Gastroesophageal sphincter (tissue), 4 donors: ENCODE measurements at regions not wholly inside any gene's neighbourhood (a gene's known extent, or its start where the extent isn't known, plus 50 kb on each side); places are given as distances from the start of the nearest gene placed in this dataset.

Experiments
- ATAC-seq: fragments of 150-250 bp; one replicate; pipeline ENCODE4 v1.9.1; 2016; ENCODE audit warnings: mild to moderate bottlenecking, moderate library complexity
- H3K27ac ChIP-seq, 4 donors: fragments of 200-600 bp; sonication (generic) in 3 of 4; 1 replicate in 3 of 4; 2 replicates in 1 of 4; pipeline ENCODE4 v1.5.1; 2016 to 2019
- H3K27me3 ChIP-seq: fragments of 200-600 bp; sonication (generic); one replicate; pipeline ENCODE4 v1.5.1; 2019
- H3K36me3 ChIP-seq, 2 donors: fragments of 200-600 bp; sonication (generic); one replicate each; pipeline ENCODE4 v1.5.1; 2019; ENCODE audit warnings: control low read depth in 1 of 2
- H3K4me1 ChIP-seq, 3 donors: fragments of 200-600 bp; sonication (generic); 1 replicate in 2 of 3; 2 replicates in 1 of 3; pipeline ENCODE4 v1.5.1; 2016 to 2019; ENCODE audit warnings: control low read depth in 2 of 3
- H3K4me3 ChIP-seq, 2 donors: fragments of 200-600 bp; sonication (generic); one replicate each; pipeline ENCODE4 v1.5.1; 2019; ENCODE audit warnings: mild to moderate bottlenecking in 1 of 2, moderate library complexity in 1 of 2
- H3K9me3 ChIP-seq, 3 donors: fragments of 200-600 bp; sonication (generic); one replicate each; pipeline ENCODE4 v1.5.1; 2017 to 2019; ENCODE audit warnings: control low read depth in 2 of 3
- EP300 ChIP-seq: sonication (generic); formaldehyde crosslinking; IDR thresholded peaks from one replicate; pipeline ENCODE4 v1.6.1; 2017; ENCODE audit warnings: antibody characterized with exemption, mild to moderate bottlenecking
- POLR2A ChIP-seq, 2 donors: fragments of 450-650 bp; IDR thresholded peaks; one replicate each; pipeline ENCODE4 v1.6.1; 2017; ENCODE audit warnings: antibody characterized with exemption in 2 of 2, mild to moderate bottlenecking in 2 of 2, moderate library complexity in 1 of 2
- POLR2AphosphoS5 ChIP-seq: sonication (generic); formaldehyde crosslinking; IDR thresholded peaks from one replicate; pipeline ENCODE4 v1.6.1; 2017; ENCODE audit warnings: antibody characterized with exemption
- WGBS, 2 donors: methylation state at CpG; one replicate each; pipeline ENCODE4 v1.1.5; 2018; ENCODE audit warnings: low coverage in 1 of 2; 5-methylcytosine and 5-hydroxymethylcytosine counted together
- TF ChIP-seq, protein P1 (sequence below), 4 experiments: fragments of 200-600 bp in 2 of 4; fragments of 450-650 bp in 2 of 4; sonication (generic) in 1 of 4; IDR thresholded peaks; one replicate each; pipeline ENCODE4 v1.5.1; 2017 to 2019; ENCODE audit warnings: antibody characterized with exemption in 4 of 4, mild to moderate bottlenecking in 2 of 4, moderate library complexity in 2 of 4

- H3K9me3 ChIP-seq = no peaks in the 10 kb centered on the region
- H3K4me3 ChIP-seq = no peak overlapping the region
- TF ChIP-seq POLR2AphosphoS5 = no peak
- TF ChIP-seq POLR2A (IDR thresholded peaks at IDR 0.05) = no peak
- no peak for TF ChIP-seq EP300
- TF ChIP-seq, protein P1, sequence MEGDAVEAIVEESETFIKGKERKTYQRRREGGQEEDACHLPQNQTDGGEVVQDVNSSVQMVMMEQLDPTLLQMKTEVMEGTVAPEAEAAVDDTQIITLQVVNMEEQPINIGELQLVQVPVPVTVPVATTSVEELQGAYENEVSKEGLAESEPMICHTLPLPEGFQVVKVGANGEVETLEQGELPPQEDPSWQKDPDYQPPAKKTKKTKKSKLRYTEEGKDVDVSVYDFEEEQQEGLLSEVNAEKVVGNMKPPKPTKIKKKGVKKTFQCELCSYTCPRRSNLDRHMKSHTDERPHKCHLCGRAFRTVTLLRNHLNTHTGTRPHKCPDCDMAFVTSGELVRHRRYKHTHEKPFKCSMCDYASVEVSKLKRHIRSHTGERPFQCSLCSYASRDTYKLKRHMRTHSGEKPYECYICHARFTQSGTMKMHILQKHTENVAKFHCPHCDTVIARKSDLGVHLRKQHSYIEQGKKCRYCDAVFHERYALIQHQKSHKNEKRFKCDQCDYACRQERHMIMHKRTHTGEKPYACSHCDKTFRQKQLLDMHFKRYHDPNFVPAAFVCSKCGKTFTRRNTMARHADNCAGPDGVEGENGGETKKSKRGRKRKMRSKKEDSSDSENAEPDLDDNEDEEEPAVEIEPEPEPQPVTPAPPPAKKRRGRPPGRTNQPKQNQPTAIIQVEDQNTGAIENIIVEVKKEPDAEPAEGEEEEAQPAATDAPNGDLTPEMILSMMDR (IDR thresholded peaks at IDR 0.05) = no peak
- WGBS, 2 donors = 88 to 95% methylated on average over 4 of the region's 4 CpGs
- H3K36me3 ChIP-seq = no peaks in the 10 kb centered on the region
- H3K27ac ChIP-seq = no peak overlapping the region
- H3K27me3 ChIP-seq = no peaks in the 10 kb centered on the region
- no peak for ATAC-seq
- no peaks in the 10 kb centered on the region for H3K4me1 ChIP-seq
These were observed 271.2 kb upstream of the MDFIC2 start for GRCh38 chr3:70583682-70584081.

GRCh38 chr3:70582803-70583202, 270.4 kb upstream of the MDFIC2 start:
- Histone ChIP-seq H3K4me3 (no peak overlapping the region), H3K36me3 (no peaks in the 10 kb centered on the region), H3K4me1 (no peaks in the 10 kb centered on the region), H3K9me3 (no peaks in the 10 kb centered on the region), H3K27ac (no peak overlapping the region), H3K27me3 (no peaks in the 10 kb centered on the region)
- 88 to 100% methylated on average over 1 of the region's 1 CpG for WGBS, 2 donors
- ATAC-seq = no peak
- TF ChIP-seq EP300 = no peak
- TF ChIP-seq, protein P1 (IDR thresholded peaks at IDR 0.05) = no peak
- TF ChIP-seq POLR2AphosphoS5 = no peak
- no peak for TF ChIP-seq POLR2A (IDR thresholded peaks at IDR 0.05)

- ATAC-seq = no peak
- Histone ChIP-seq H3K27me3 (no peaks in the 10 kb centered on the region), H3K4me3 (no peak overlapping the region), H3K4me1 (no peaks in the 10 kb centered on the region), H3K9me3 (no peaks in the 10 kb centered on the region), H3K27ac (no peak overlapping the region), H3K36me3 (no peaks in the 10 kb centered on the region)
- 43 to 92% methylated on average over 1 to 3 of the region's 3 CpGs for WGBS, 2 donors
- TF ChIP-seq, protein P1 (IDR thresholded peaks at IDR 0.05) = no peak
- TF ChIP-seq POLR2A (IDR thresholded peaks at IDR 0.05) (no peak), EP300 (no peak), POLR2AphosphoS5 (no peak)
These were observed 267.6 kb upstream of the MDFIC2 start for GRCh38 chr3:70580021-70580420.

DNA sequence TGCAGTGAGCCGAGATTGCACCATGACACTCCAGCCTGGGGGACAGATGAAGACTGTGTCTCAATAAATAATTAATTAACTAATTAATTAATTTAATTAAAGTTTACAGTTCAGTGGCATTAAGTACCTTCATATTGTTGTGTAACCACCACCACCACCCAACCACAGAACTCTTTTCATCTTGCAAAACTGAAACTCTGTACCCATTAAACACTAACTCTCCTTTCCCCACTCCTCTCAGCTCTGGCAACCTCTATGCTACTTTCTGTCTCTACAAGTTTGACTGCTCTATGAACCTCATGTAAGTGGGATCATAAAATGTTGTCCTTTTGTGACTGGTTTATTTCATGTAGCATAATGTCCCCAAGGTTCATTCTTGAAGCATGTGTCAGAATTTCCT, 259.3 kb upstream of the MDFIC2 start:
- no peak overlapping the region for H3K27ac ChIP-seq
- H3K9me3 ChIP-seq = no peaks in the 10 kb centered on the region
- ATAC-seq = no peak
- no peaks in the 10 kb centered on the region for H3K27me3 ChIP-seq
- 86 to 89% methylated on average over 1 of the region's 1 CpG for WGBS, 2 donors
- peaks cover 0 to 5% (median 0%) of the 10 kb centered on the region in 3 donors for H3K4me1 ChIP-seq
- H3K4me3 ChIP-seq = no peak overlapping the region
- TF ChIP-seq POLR2AphosphoS5 (no peak), POLR2A (IDR thresholded peaks at IDR 0.05) (no peak), EP300 (no peak)
- TF ChIP-seq, protein P1 (IDR thresholded peaks at IDR 0.05) = no peak
- no peaks in the 10 kb centered on the region for H3K36me3 ChIP-seq

DNA sequence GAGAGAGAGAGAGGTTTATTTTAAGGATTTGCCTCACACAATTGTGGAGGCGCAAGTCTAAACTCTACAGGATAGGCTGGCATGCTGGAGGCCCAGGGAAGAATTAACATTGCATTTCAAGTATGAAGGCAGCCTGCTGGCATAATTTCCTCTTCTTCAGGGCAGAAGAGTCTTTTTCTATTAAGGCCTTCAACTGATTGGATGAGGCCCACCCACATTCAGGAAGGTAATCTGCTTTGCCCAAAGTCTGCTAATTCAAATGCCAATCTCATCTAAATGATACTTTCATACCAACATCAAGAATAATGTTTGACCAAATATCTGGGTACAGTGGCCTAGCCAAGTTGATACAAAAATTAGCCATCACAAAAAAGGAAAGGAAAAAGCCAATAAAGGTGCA, 258.1 kb upstream of the MDFIC2 start:
- no peak for ATAC-seq
- H3K4me1 ChIP-seq = peaks cover 0 to 5% (median 0%) of the 10 kb centered on the region in 3 donors
- H3K9me3 ChIP-seq = no peaks in the 10 kb centered on the region
- no peak for TF ChIP-seq EP300
- no peak for TF ChIP-seq POLR2AphosphoS5
- TF ChIP-seq, protein P1 (IDR thresholded peaks at IDR 0.05) = no peak
- TF ChIP-seq POLR2A (IDR thresholded peaks at IDR 0.05) = no peak
- H3K4me3 ChIP-seq = no peak overlapping the region
- no peaks in the 10 kb centered on the region for H3K27me3 ChIP-seq
- no peaks in the 10 kb centered on the region for H3K36me3 ChIP-seq
- 100% methylated on average over 1 of the region's 1 CpG for WGBS, 2 donors
- H3K27ac ChIP-seq = no peak overlapping the region
